ENCODE measurements at regions not wholly inside any gene's neighbourhood (a gene's known extent, or its start where the extent isn't known, plus 50 kb on each side); places are given as distances from the start of the nearest gene placed in this dataset.

DNA sequence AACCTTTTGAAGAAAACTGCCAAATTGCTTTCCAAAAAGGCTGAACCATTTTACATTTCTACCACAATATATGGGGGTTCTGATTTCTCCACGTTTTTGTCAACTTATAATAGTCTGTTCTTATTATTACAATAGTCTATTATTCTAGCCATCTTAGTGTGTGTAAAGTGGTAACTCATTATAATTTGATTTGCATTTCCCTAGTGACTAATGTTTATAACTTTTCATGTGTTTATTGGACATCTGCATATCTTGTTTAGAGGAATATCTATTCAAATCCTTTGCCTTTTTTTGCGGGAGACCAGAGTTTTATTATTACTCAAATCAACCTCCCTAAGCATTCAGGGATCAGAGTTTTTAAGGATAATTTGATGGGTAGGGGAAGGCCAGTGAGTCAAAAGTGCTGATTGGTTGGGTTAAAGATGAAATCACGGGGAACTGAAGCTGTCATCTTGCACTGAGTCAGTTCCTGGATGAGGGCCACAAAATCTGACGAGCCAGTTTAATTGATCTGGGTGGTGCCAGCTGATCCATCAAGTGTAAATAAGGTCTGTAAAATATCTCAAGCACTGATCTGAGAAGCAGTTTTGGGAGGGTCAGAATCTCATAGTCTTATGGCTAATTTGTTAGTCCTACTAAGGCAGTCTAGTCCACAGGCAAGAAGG is 303.4 kb upstream of the NCKAP5 start:
- Histone ChIP-seq H3K4me1 (ENCODE audit: control insufficient read depth in 2 of 2, insufficient read depth in 2 of 2, low read length in 2 of 2) (no peaks in the 10 kb centered on the region), H2AFZ (ENCODE audit: insufficient read depth, low read depth, low read length, poor library complexity, severe bottlenecking) (no peak overlapping the region), H3K27ac (ENCODE audit: low read length in 2 of 2) (no peak overlapping the region), H3K4me2 (replicated peaks; ENCODE audit: low read depth, low read length, poor library complexity, severe bottlenecking) (no peak overlapping the region), H3K4me3 (ENCODE audit: control extremely low read depth in 1 of 5, extremely low read depth in 1 of 5, insufficient read depth in 1 of 5, low read depth in 2 of 5, low read length in 4 of 5) (no peak overlapping the region), H4K20me1 (ENCODE audit: control insufficient read depth, insufficient read depth, low read length, poor library complexity, severe bottlenecking) (no peaks in the 10 kb centered on the region), H3K27me3 (replicated peaks in 1 of 4; ENCODE audit: control extremely low read depth in 1 of 4, control insufficient read depth in 3 of 4, insufficient read depth in 4 of 4, low read length in 3 of 4) (peaks cover 0 to 4% (median 2%) of the 10 kb centered on the region in 4 experiments), H3K36me3 (replicated peaks in 1 of 2; ENCODE audit: control extremely low read depth in 1 of 2, control insufficient read depth in 1 of 2, extremely low read depth in 1 of 2, insufficient read depth in 2 of 2, low read length in 1 of 2) (no peaks in the 10 kb centered on the region), H3K9ac (ENCODE audit: low read length) (no peak overlapping the region), H3K79me2 (ENCODE audit: control insufficient read depth, insufficient read depth, low read length) (no peaks in the 10 kb centered on the region), H3K9me3 (ENCODE audit: control extremely low read depth in 1 of 3, control insufficient read depth in 2 of 3, insufficient read depth in 1 of 3, low read length in 2 of 3) (peaks cover 0 to 4% (median 2%) of the 10 kb centered on the region in 3 donors)
- DNase-seq (no peak), ATAC-seq (ENCODE audit: low read depth) (no peak)
- POLR2A ChIA-PET: no interaction called here
- no peaks in the 10 kb centered on the region for H3K9me3 Mint-ChIP-seq (ENCODE audit: insufficient read depth)
- 63% methylated on average over 2 of the region's 4 CpGs for WGBS (ENCODE audit: insufficient coverage)
- no peak for TF ChIP-seq EZH2 (IDR thresholded peaks at IDR 0.05; ENCODE audit: borderline replicate concordance, insufficient read depth, low read depth, low read length, poor library complexity, severe bottlenecking)
- TF ChIP-seq, protein P1, sequence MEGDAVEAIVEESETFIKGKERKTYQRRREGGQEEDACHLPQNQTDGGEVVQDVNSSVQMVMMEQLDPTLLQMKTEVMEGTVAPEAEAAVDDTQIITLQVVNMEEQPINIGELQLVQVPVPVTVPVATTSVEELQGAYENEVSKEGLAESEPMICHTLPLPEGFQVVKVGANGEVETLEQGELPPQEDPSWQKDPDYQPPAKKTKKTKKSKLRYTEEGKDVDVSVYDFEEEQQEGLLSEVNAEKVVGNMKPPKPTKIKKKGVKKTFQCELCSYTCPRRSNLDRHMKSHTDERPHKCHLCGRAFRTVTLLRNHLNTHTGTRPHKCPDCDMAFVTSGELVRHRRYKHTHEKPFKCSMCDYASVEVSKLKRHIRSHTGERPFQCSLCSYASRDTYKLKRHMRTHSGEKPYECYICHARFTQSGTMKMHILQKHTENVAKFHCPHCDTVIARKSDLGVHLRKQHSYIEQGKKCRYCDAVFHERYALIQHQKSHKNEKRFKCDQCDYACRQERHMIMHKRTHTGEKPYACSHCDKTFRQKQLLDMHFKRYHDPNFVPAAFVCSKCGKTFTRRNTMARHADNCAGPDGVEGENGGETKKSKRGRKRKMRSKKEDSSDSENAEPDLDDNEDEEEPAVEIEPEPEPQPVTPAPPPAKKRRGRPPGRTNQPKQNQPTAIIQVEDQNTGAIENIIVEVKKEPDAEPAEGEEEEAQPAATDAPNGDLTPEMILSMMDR (IDR thresholded peaks at IDR 0.05): no peak
- H3K27me3 Mint-ChIP-seq: peaks cover 23% of the 10 kb centered on the region
- no peak overlapping the region for H3K4me3 Mint-ChIP-seq
- intact Hi-C loops (cut with micrococcal nuclease): no loop called here
- H3K27ac Mint-ChIP-seq: no peak overlapping the region
- CTCF ChIA-PET: no interaction called here
- H3K4me1 Mint-ChIP-seq: no peaks in the 10 kb centered on the region

GRCh38 chr2:133878326-133878725 is 310.1 kb upstream of the NCKAP5 start:
- WGBS (ENCODE audit: insufficient coverage): 100% methylated on average over 4 of the region's 5 CpGs
- no peaks in the 10 kb centered on the region for H4K20me1 ChIP-seq (ENCODE audit: control insufficient read depth, insufficient read depth, low read length, poor library complexity, severe bottlenecking)
- POLR2A ChIA-PET: no interaction called here
- intact Hi-C loops (cut with micrococcal nuclease): no loop called here
- H3K4me1 Mint-ChIP-seq: no peaks in the 10 kb centered on the region
- CTCF ChIA-PET: interaction anchor here (1.0 kb wide), 1 partner anchor 534 kb away, joined by 5 read pairs; no protein-coding TSS in a partner anchor
- H3K9me3 ChIP-seq (ENCODE audit: control extremely low read depth in 1 of 3, control insufficient read depth in 2 of 3, insufficient read depth in 1 of 3, low read length in 2 of 3): peaks cover 0 to 1% (median 0%) of the 10 kb centered on the region in 3 donors
- H3K4me3 ChIP-seq (ENCODE audit: control extremely low read depth in 1 of 5, extremely low read depth in 1 of 5, insufficient read depth in 1 of 5, low read depth in 2 of 5, low read length in 4 of 5): no peak overlapping the region
- H3K9me3 Mint-ChIP-seq (ENCODE audit: insufficient read depth): no peaks in the 10 kb centered on the region
- peaks cover 31% of the 10 kb centered on the region for H3K27me3 Mint-ChIP-seq
- no peak overlapping the region for H3K9ac ChIP-seq (ENCODE audit: low read length)
- H3K27me3 ChIP-seq (replicated peaks in 1 of 4; ENCODE audit: control extremely low read depth in 1 of 4, control insufficient read depth in 3 of 4, insufficient read depth in 4 of 4, low read length in 3 of 4): peaks cover 0 to 3% (median 0%) of the 10 kb centered on the region in 4 experiments
- no peak overlapping the region for H3K27ac ChIP-seq (ENCODE audit: low read length in 2 of 2)
- H2AFZ ChIP-seq (ENCODE audit: insufficient read depth, low read depth, low read length, poor library complexity, severe bottlenecking): no peak overlapping the region
- H3K79me2 ChIP-seq (ENCODE audit: control insufficient read depth, insufficient read depth, low read length): no peaks in the 10 kb centered on the region
- ATAC-seq (ENCODE audit: low read depth): no peak
- H3K4me2 ChIP-seq (replicated peaks; ENCODE audit: low read depth, low read length, poor library complexity, severe bottlenecking): no peak overlapping the region
- no peak for DNase-seq
- no peaks in the 10 kb centered on the region for H3K36me3 ChIP-seq (replicated peaks in 1 of 2; ENCODE audit: control extremely low read depth in 1 of 2, control insufficient read depth in 1 of 2, extremely low read depth in 1 of 2, insufficient read depth in 2 of 2, low read length in 1 of 2)
- H3K4me3 Mint-ChIP-seq: no peak overlapping the region
- TF ChIP-seq EZH2 (IDR thresholded peaks at IDR 0.05; ENCODE audit: borderline replicate concordance, insufficient read depth, low read depth, low read length, poor library complexity, severe bottlenecking): no peak
- TF ChIP-seq, protein P1 (IDR thresholded peaks at IDR 0.05): no peak
- H3K4me1 ChIP-seq (ENCODE audit: control insufficient read depth in 2 of 2, insufficient read depth in 2 of 2, low read length in 2 of 2): no peaks in the 10 kb centered on the region
- no peak overlapping the region for H3K27ac Mint-ChIP-seq
